HG03175 (cell line): ENCODE measurements at regions not wholly inside any gene's neighbourhood (a gene's known extent, or its start where the extent isn't known, plus 50 kb on each side); places are given as distances from the start of the nearest gene placed in this dataset.

Experiments
- ATAC-seq: cut with Tn5 transposase; IDR thresholded peaks from one replicate; pipeline ENCODE4 v1.9.1; 2021; ENCODE audit warnings: mild to moderate bottlenecking, moderate library complexity; ENCODE audit not compliant: unreplicated experiment

DNA sequence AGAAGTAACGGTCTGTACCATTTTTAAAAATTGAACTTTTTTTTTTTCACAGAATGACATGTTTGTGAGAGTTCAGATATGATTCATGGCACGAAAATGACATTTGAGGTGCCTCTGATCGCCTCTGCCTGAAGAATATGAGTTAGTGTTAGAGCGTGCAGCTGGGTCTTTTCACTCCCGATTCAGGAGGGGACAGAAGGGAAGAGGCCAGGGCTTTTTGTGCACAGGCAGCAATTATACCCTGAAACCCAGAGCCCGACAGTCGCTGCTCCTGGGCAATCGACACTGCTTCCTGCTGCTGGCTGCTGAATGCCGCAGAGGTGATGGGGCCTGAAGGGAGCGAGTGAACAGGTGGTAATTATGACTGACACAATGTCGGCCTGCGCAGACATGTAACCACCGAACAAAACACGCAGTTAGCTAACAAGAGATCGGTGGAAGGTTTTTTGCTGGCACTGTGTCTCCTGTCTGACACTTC lies 652.0 kb upstream of the NOX3 start:
- no peak for ATAC-seq

DNA sequence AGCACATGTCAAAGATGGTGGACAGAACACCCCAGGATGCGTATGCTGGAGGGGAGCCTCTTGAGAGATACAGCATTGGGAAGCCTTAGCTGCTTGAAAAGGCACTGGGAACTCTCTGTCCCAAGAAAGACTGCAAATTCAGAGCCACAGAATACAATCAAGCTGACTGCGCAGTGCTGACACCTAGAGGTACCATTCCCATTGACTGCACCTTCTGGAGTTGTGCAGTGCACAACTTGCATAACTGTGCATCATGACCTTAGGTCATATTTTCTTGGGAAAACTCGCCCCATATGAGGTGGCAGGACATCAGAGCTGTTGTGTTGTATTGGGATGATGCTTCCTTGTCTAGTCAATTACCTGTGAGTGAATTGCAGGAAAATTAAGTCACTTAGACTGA lies 646.5 kb upstream of the NOX3 start:
- ATAC-seq: no peak

GRCh38 chr6:156098839-156099238 lies 643.2 kb upstream of the NOX3 start:
- no peak for ATAC-seq

GRCh38 chr6:156087487-156087886 lies 631.8 kb upstream of the NOX3 start:
- no peak for ATAC-seq

DNA sequence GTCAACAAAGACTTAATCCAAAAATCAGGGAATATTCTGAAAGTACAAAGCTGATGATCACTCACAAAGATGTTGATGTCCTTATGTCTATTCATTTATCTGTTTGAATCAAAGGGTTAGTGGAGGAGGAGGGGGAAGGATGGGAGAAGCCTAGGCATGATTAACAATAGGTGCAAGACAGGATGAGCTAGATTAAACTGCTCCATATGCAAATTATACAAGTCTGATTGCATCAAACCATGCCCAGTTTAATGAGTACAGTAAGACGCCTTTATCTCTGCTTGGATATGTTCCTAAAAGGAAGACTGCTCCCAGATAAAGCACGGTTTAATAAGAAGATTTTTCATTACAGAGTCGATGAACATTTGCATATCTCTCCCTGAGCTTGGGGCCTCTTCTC lies 626.4 kb upstream of the NOX3 start:
- ATAC-seq: no peak

GRCh38 chr6:156080371-156080770 lies 624.7 kb upstream of the NOX3 start:
- no peak for ATAC-seq

DNA sequence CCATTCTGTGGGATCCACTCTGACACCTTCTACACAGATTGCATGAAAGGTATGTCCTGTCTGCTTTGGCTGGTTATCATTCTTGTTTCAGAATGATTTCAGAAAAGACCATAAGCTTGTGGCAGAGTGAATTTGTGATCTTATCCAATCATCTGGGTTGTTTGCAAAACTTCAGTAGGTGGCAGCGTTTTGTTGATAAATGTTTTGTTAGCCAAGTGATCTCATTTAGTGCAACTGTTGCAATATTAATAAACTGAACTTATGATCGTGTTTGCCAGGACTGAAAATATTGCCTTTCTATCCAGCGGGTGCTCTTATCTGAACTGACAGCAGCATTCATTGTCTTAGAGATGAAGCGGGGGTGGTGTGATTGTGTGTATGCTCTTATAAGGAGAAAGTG lies 613.2 kb upstream of the NOX3 start:
- ATAC-seq: no peak

DNA sequence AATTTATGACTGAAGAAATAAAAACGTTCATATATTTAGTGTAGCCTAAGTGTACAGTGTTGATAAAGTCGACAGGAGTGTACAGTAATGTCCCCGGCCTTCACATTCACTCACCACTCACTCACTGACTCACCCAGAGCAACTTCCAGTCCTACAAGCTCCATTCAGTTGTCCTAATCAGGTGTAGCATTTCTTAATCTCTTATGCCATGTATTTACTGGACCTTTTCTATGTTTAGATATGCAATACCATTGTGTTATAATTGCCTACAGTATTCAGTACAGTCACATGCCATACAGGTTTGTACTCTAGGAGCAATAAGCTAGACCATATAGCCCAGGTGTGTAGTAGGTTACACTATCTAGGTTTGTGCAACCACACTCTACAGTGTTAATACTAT lies 610.2 kb upstream of the NOX3 start:
- ATAC-seq: no peak

DNA sequence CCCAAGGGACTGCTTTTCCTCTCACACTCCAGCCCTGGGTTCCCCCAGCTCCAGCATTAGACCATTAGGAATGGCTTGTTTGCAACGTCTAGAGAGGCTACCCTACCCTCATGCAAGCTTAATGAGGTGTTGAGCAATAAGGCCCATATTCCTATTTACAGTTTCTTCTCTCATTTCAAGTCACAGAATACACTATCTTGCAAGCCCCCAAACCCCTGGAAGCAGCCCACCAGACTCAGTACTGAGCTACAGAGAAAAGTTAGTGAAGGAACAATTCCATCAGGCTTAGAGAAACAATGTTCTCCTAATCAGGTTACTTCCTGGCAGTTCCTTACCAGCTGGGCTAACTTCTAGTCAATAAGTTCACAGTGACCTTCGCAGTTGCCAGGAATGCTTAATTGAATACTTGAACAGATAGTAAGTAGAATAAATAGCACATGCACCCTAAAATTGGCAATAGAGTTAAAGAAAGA lies 606.5 kb upstream of the NOX3 start:
- ATAC-seq: no peak

DNA sequence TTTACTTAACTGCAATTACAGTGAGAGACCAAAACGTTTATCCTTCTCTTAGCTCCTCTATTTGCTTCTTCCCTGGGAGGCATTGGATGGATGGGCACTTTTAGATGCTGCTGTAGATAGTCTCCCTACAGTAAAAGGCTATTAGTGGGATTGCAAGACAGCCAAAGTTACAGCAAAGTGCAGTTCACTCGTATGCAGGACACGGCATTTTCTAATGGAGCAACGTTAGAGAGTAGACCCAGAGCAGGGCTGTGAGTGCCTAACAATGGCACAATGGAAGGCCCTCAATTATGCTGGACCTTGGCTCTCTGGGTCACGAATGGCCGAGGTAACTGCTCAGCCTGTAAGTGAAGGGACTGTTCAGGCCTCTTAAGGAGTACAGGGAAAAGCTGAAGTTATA lies 605.8 kb upstream of the NOX3 start:
- ATAC-seq: no peak

GRCh38 chr6:156060013-156060412 lies 604.4 kb upstream of the NOX3 start:
- no peak for ATAC-seq

GRCh38 chr6:156058356-156058755 lies 602.7 kb upstream of the NOX3 start:
- no peak for ATAC-seq

DNA sequence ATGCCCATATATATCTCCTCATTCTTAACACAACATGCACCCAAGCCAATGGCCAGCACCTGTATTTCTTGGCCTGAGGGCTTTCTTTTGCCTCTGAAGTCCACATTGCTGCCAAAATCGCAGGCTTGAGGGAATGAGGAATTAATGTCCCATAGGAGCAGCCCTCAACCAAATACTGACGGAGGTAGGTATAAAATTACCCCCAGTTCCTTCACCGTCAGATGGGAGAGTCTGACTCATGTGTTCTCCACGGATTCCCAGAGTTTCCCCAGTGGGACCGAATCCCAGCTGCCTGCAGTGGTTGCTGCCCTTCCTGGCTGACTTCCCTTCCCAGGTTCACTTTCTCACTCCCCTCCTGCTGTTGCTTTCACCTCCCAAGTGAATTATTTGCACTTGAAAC lies 602.2 kb upstream of the NOX3 start:
- ATAC-seq: no peak

DNA sequence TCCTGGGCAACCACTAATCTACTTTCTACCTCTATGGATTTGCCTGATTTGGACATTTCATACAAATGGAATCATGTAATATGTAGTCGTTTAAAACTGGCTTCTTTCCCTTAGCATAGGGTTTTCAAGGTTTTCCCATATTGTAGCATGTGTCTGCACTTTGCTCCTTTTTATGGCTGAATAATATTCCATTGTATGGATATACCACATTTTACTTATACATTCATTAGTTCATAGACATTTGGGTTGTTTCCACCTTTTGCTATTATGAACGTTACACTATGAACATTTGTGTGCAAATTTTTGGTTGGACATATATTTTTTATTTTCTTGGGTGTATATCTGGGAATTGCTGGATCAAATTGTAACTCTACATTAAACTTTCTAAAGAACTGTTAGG lies 600.4 kb upstream of the NOX3 start:
- ATAC-seq: no peak

- no peak for ATAC-seq
Observed at GRCh38 chr6:156053626-156054025, 598.0 kb upstream of the NOX3 start.

DNA sequence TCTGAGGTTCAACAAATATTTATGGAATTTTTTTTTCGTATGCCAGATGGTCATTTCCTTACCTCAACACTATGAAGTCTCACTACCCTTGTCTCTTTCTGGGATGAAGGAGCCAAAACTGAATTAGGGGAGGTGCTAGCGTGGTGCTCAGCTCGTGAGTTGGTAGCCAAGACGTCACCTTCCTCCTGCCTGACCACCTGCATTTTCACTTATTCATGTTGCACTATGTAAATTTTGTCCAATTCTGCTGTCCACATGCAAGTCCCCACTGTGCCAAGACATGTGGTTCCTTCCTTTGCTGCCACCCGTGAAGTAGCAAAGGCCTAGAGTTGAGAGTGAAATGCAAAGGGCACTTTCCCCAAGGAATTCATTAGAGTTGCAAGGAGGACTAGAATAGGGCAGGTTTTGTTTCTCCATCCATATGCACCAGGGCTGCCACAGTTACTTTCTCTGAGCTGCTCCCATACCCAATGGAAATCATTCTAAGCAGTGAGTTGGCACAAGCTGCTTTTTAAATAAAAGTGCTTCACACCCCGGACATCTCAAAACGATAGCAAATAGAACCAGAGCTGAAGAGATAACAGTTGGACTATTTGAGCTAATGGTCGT lies 591.3 kb upstream of the NOX3 start:
- ATAC-seq: no peak

DNA sequence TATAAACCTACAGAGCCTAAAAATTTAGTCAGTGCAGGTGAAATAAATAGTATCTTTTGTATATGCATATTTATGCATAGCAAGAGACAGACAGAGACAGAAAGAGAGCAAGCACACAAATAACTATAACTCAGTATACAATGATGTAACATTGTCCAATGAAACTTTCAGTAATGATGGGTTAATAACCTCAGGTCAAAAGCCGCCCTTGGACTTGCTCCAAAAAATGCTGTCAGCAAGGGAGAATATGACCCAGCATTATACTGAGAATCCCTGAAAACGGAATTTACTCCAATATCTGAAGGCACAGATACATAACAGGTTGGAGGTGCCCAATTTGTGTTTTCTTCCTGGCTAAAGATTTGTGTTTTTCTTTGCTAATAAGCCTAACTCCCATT lies 590.6 kb upstream of the NOX3 start:
- no peak for ATAC-seq

DNA sequence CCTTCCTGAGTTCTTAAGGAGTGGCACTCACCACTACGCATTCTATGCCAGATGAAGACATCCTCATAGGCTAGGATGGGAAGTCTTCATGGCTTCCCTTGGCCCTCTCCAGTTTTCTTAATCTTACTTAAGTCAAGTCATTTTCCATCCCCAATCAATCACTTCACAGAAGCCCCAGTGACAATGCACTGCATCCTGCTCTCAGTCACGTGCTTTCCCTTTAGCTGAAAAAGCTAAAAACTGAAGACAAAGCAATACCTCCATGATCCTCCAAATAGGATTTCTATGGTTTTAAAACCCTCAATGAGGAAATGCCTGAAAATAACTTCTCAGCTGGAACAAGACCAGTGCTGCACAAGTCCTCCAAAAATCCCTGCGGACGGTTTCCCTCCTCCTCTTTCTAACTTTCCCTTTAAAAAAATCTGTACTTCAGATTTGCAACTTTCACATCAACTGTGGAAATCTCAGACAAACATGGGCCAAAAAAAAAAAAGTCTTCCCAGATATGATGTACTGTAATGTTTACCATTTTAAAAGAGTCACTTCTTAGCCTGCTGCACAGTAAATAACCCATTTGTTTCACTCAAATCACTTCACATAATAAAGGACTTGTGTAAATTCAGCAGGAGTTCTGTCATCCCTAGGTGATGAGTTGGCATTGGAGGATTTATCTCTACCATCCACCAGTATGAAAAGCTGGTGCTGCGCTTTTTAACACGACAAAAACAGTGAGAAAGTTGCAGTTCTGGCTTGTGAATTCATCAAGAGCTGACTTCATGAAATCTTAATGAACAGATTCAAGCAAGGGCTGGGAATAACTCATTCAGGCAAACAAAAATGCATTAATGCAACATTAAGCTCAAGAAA lies 590.0 kb upstream of the NOX3 start:
- no peak for ATAC-seq

DNA sequence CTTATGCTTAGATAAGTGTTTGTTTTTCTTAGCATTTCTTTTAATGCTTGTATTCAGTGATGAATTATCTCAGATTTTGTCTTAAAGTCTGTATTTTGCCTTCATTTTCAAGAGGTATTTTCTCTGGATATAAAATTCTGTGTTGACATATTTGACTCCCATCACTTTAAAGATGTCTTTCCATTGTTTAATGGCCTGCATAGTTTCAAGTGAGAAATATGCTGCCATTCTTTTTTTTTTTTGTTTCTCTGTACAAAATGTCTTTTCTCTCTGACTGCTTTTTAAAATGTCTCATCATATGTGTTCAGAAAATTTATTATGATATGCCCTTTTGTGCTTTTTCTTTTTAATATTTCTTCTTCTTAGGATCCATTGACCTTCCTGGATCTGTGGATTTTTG lies 578.0 kb upstream of the NOX3 start:
- no peak for ATAC-seq

DNA sequence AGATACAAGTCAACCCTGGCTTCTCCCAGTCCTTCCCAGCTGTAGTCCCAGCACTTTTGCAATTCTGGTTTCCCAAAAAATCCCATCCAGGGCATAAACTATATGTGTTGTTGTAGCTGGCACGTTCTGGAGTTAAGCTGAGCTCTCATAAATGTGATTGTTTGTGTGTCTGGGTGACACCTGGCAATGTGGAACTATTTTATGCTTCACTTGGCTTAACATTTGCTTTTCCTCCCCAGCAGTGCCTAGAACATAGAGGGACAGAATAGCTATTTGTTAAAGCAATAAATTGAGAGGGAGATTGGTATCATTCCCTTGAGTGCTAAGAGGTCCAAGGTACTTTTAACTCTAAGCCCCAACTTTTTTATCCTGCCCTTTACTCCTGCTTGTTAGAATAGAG lies 575.9 kb upstream of the NOX3 start:
- no peak for ATAC-seq

DNA sequence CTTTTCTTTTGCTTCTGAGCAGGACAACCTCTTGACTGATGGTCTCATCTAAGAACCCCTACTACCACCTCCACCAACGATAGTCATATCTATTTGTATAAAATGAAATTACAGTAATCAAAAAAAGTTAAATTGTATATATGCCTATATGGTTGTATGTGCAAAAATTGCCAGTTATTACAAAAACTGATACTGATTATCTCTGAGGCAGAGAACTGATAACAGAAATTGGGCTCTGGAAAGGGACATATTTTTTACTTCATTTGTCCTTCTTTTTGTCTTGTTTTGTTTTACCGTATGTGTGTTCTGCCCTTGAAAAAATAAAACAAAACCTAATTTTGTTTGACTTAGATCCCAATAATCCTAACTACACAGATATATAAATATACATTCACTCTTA lies 574.4 kb upstream of the NOX3 start:
- ATAC-seq: no peak

- no peak for ATAC-seq
Observed at GRCh38 chr6:156029286-156029985, 573.8 kb upstream of the NOX3 start.
